AG10803 (cell line): ENCODE measurements at regions not wholly inside any gene's neighbourhood (a gene's known extent, or its start where the extent isn't known, plus 50 kb on each side); places are given as distances from the start of the nearest gene placed in this dataset.

Experiments used
- DNase-seq: peaks from one replicate; pipeline ENCODE4 v3.0.0; 2010; ENCODE audit warnings: low read depth
- H3K4me3 ChIP-seq: 2 replicates; pipeline ENCODE4 v1.5.1; 2011; ENCODE audit warnings: mild to moderate bottlenecking, low read length, control low read depth
- TF ChIP-seq, protein P1 (sequence below): conservative IDR thresholded peaks from 2 replicates; pipeline ENCODE4 v1.5.1; 2011; ENCODE audit warnings: mild to moderate bottlenecking, low read length, control low read depth, inconsistent platforms

DNA sequence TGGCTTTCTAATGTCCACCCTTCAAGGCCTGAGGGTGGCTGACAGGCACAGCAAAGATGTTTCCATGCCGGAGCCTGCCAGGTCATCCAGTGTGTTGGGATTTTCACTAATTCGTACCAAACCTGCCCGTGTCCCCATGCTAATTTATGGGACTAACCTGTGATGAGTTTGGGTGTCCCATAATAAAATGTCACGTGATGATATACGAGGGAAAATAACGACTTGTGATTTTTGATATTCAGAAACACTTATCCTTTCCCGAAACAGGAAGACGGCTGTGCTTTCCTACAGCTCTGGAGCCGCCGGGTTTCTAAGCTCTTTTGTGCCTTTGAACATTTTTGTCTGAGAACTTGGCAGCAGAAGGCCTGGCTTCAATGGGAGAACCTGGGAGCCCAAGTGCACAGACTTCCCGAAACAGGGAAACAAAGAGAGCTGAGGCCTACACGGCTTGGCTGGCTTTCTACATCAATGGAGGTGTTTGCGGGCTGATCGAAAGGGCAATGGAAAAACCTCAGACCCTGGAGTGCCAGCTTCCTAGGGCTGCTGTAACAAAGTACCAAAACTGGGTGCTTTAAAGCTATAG lies 171.9 kb upstream of the JARID2 start:
- DNase-seq = no peak
- no peak overlapping the region for H3K4me3 ChIP-seq
- TF ChIP-seq, protein P1, sequence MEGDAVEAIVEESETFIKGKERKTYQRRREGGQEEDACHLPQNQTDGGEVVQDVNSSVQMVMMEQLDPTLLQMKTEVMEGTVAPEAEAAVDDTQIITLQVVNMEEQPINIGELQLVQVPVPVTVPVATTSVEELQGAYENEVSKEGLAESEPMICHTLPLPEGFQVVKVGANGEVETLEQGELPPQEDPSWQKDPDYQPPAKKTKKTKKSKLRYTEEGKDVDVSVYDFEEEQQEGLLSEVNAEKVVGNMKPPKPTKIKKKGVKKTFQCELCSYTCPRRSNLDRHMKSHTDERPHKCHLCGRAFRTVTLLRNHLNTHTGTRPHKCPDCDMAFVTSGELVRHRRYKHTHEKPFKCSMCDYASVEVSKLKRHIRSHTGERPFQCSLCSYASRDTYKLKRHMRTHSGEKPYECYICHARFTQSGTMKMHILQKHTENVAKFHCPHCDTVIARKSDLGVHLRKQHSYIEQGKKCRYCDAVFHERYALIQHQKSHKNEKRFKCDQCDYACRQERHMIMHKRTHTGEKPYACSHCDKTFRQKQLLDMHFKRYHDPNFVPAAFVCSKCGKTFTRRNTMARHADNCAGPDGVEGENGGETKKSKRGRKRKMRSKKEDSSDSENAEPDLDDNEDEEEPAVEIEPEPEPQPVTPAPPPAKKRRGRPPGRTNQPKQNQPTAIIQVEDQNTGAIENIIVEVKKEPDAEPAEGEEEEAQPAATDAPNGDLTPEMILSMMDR = no peak

DNA sequence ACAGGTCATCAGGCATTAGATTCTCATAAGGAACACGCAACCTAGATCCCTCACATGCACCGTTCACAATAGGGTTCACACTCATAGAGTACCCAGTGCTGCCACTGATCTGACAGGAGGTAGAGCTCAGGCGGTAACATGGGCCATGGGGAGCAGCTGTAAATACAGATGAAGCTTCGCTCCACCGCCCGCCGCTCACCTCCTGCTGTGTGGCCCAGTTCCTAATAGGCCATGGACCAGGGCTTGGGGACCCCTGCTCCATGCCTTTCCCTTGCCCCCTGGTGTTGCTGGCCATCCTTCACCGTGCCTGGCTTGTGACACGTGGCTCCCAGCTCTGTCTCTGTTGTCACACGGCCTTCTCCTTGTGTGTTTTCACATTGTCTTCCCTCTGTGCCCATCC lies 171.1 kb upstream of the JARID2 start:
- TF ChIP-seq, protein P1 = no peak
- no peak for DNase-seq
- H3K4me3 ChIP-seq = no peak overlapping the region

DNA sequence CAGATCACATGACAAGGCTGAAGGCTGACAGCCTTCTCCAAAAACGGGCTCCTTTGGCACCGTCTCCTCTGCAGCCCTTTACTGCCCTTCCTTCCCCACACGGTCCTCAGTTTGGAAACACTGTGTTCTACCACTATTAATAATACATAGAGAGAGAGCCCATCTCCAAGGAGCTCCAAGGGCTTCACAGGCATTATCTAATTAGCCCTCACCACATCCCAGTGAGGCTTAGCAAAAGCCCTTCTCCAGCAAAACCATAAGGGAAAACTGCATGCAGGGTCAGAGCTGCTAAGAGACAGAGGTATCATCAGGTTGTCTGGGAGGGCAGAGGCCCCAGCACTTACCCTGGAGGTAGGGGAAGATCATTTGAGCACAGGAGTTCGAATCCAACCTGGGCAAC lies 169.3 kb upstream of the JARID2 start:
- TF ChIP-seq, protein P1 = no peak
- DNase-seq = no peak
- H3K4me3 ChIP-seq = no peak overlapping the region

DNA sequence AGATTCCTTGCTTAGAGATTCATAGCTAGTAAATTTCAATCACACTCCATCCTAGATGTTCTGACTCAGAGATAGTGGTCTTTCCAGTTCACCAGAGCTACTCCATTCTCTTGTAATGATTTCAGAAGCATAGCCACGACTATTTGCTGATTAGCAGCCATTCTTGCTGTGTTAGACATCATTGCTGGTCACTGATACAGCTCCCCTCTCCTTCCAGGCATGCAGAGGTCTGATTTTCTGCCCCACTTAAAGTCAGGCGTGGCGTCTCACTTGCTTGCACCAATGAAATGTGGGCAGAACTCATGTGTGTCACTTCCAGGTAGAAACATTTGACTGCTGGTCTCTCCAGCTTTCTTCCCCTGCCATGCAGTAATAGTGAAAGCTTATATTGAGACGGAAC lies 168.9 kb upstream of the JARID2 start:
- TF ChIP-seq, protein P1 = no peak
- no peak overlapping the region for H3K4me3 ChIP-seq
- DNase-seq = no peak

DNA sequence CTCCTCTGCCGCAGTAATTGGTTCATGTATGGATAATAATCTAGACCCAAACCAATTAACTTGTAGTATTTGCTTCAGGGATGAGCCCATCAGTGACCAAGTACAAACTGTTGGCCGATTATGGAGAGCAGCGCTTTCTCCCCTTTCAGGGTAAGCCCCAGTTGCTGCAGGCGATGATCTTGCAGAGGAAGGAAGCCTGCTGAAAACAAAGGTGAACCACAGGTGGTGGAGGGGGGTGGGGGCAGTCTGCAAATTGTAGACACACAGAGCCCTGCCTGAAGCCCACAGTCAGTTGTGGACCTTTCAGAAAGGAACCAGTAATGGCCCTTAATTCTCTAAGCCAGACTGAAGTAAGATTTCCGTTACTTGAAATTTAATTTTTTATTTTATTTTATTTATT lies 167.9 kb upstream of the JARID2 start:
- no peak overlapping the region for H3K4me3 ChIP-seq
- TF ChIP-seq, protein P1 = no peak
- DNase-seq = no peak

DNA sequence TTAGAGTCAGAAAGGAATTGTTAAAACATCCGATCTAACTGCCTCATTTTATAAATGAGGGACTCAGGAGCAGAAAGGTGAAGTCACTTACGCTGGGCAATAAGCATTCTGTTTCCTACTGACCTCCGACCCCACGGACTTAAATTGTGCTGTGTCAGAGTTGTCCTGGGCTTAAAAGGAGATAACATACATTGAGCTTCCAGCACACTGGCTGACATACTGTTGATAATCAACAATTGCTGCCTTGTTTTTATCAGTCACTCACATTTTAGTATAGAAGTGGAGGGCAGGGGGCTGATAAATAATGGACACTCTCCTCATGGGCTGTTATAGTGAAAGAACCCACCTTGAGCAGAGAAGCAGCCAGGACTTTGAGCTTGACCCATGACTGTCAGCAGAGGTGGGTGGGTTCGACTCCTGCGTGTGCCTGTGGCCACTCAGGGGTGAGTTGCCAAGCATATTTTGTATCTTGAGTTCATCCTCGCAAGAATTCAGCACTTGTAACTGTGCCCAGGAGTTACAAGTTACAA lies 166.5 kb upstream of the JARID2 start:
- no peak overlapping the region for H3K4me3 ChIP-seq
- DNase-seq = no peak
- TF ChIP-seq, protein P1 = no peak

DNA sequence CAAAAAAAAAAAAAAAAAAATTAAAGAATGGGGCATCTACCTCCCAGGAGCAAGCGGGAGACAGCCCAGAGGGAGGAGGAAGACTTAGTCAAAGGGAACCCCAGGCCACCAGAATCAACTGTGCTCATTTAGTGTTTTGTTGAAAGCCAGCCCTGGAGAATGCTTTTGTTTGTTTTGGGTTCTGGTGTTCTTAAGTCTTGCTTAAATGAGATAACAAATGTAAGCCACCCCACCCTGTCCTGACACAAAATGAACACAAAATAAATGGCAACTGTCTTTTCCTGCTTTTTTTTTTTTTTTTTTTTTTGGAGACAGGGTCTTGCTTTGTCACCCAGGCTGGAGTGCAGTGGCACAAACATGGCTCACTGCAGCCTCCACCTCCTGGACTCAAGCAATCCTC lies 165.0 kb upstream of the JARID2 start:
- no peak for DNase-seq
- H3K4me3 ChIP-seq = no peak overlapping the region
- TF ChIP-seq, protein P1 = no peak
